MM.1S (cell line): ENCODE measurements at regions not wholly inside any gene's neighbourhood (a gene's known extent, or its start where the extent isn't known, plus 50 kb on each side); places are given as distances from the start of the nearest gene placed in this dataset.

ENCODE experiments used
- DNase-seq: peaks from one replicate; pipeline ENCODE4 v3.0.0-alpha.2; 2015
- H2AFZ ChIP-seq: fragments of 300-600 bp; sonication (generic); 2 replicates; pipeline ENCODE4 v1.6.0; 2016; ENCODE audit warnings: antibody characterized with exemption, low read length
- H3F3A ChIP-seq: fragments of 300-600 bp; sonication (generic); 2 replicates; pipeline ENCODE4 v1.6.1; 2016; ENCODE audit warnings: mild to moderate bottlenecking, antibody characterized with exemption, low read length, moderate library complexity, mixed read lengths; ENCODE audit not compliant: insufficient read depth
- H3K27ac ChIP-seq: fragments of 300-600 bp; sonication (generic); 2 replicates; pipeline ENCODE4 v1.5.1; 2016; ENCODE audit warnings: mild to moderate bottlenecking, low read length
- H3K27me3 ChIP-seq: fragments of 300-600 bp; sonication (generic); replicated peaks from 2 replicates; pipeline ENCODE4 v1.6.0; 2016; ENCODE audit warnings: low read length; ENCODE audit not compliant: insufficient read depth
- H3K36me3 ChIP-seq: fragments of 300-600 bp; sonication (generic); replicated peaks from 2 replicates; pipeline ENCODE4 v1.6.1; 2016; ENCODE audit warnings: mild to moderate bottlenecking, low read length, mixed read lengths; ENCODE audit not compliant: insufficient read depth
- H3K4me1 ChIP-seq: fragments of 300-600 bp; sonication (generic); 2 replicates; pipeline ENCODE4 v1.6.1; 2016; ENCODE audit warnings: low read length, mixed read lengths
- H3K4me2 ChIP-seq: fragments of 300-600 bp; sonication (generic); 2 replicates; pipeline ENCODE4 v1.6.0; 2016; ENCODE audit warnings: low read depth, low read length
- H3K4me3 ChIP-seq: fragments of 300-600 bp; sonication (generic); 2 replicates; pipeline ENCODE4 v1.5.1; 2016; ENCODE audit warnings: low read length, mixed read lengths
- H3K79me2 ChIP-seq: fragments of 300-600 bp; sonication (generic); 2 replicates; pipeline ENCODE4 v1.6.1; 2016; ENCODE audit warnings: mixed run types, low read length, mixed read lengths
- H3K9ac ChIP-seq: fragments of 300-600 bp; sonication (generic); 2 replicates; pipeline ENCODE4 v1.6.1; 2016; ENCODE audit warnings: low read length, mixed read lengths
- H3K9me2 ChIP-seq: fragments of 300-600 bp; sonication (generic); replicated peaks from 2 replicates; pipeline ENCODE4 v1.6.1; 2016; ENCODE audit warnings: mild to moderate bottlenecking, low read length, mixed read lengths; ENCODE audit not compliant: insufficient read depth
- H3K9me3 ChIP-seq: fragments of 300-600 bp; sonication (generic); replicated peaks from 2 replicates; pipeline ENCODE4 v1.6.1; 2016; ENCODE audit warnings: mild to moderate bottlenecking, low read length, mixed read lengths; ENCODE audit not compliant: insufficient read depth
- H4K20me1 ChIP-seq: fragments of 300-600 bp; sonication (generic); 2 replicates; pipeline ENCODE4 v1.6.1; 2016; ENCODE audit warnings: mild to moderate bottlenecking, low read length, moderate library complexity, mixed read lengths; ENCODE audit not compliant: insufficient read depth
- CTCF ChIP-seq: fragments of 300-600 bp; sonication (generic); IDR thresholded peaks from 2 replicates; pipeline ENCODE4 v1.5.1; 2016; ENCODE audit warnings: antibody characterized with exemption, low read length, mixed read lengths
- EZH2 ChIP-seq: fragments of 300-600 bp; sonication (generic); optimal IDR thresholded peaks from 2 replicates; pipeline ENCODE3; 2017; ENCODE audit warnings: low read depth, mild to moderate bottlenecking, antibody characterized with exemption, low read length, mixed read lengths
- EZH2phosphoT487 ChIP-seq: fragments of 300-600 bp; sonication (generic); IDR thresholded peaks from 2 replicates; pipeline ENCODE4 v1.6.1; 2018; ENCODE audit warnings: antibody characterized with exemption, low read length

- no peaks in the 10 kb centered on the region for H3K36me3 ChIP-seq
- no peak overlapping the region for H3K4me3 ChIP-seq
- no peak for DNase-seq
- H4K20me1 ChIP-seq, result no peaks in the 10 kb centered on the region
- no peak overlapping the region for H3K27ac ChIP-seq
- H3K4me2 ChIP-seq, result no peak overlapping the region
- no peak for TF ChIP-seq EZH2
- no peak for TF ChIP-seq CTCF
- TF ChIP-seq EZH2phosphoT487, result no peak
- no peaks in the 10 kb centered on the region for H3K9me2 ChIP-seq
- no peaks in the 10 kb centered on the region for H3K9me3 ChIP-seq
- H3F3A ChIP-seq, result no peaks in the 10 kb centered on the region
- no peak overlapping the region for H3K9ac ChIP-seq
- H3K4me1 ChIP-seq, result no peaks in the 10 kb centered on the region
- no peaks in the 10 kb centered on the region for H3K79me2 ChIP-seq
- H2AFZ ChIP-seq, result no peak overlapping the region
- no peaks in the 10 kb centered on the region for H3K27me3 ChIP-seq
These were observed 400.0 kb upstream of the FLRT2 start for GRCh38 chr14:85129921-85130320.

- Histone ChIP-seq H3K9me2 (no peaks in the 10 kb centered on the region), H3K9ac (no peak overlapping the region), H3K27me3 (no peaks in the 10 kb centered on the region), H3K27ac (no peak overlapping the region), H3K4me3 (no peak overlapping the region), H3K9me3 (no peaks in the 10 kb centered on the region), H3K36me3 (no peaks in the 10 kb centered on the region), H3K79me2 (no peaks in the 10 kb centered on the region), H4K20me1 (no peaks in the 10 kb centered on the region), H2AFZ (no peak overlapping the region), H3K4me1 (no peaks in the 10 kb centered on the region), H3K4me2 (no peak overlapping the region), H3F3A (no peaks in the 10 kb centered on the region)
- no peak for DNase-seq
- TF ChIP-seq CTCF, result no peak
- TF ChIP-seq EZH2, result no peak
- no peak for TF ChIP-seq EZH2phosphoT487
These were observed 398.6 kb upstream of the FLRT2 start for GRCh38 chr14:85131226-85131922.

- Histone ChIP-seq H4K20me1 (no peaks in the 10 kb centered on the region), H3K27ac (no peak overlapping the region), H3K79me2 (no peaks in the 10 kb centered on the region), H3K4me3 (no peak overlapping the region), H3K36me3 (no peaks in the 10 kb centered on the region), H3K9me3 (no peaks in the 10 kb centered on the region), H3K4me2 (no peak overlapping the region), H3F3A (no peaks in the 10 kb centered on the region), H3K9me2 (no peaks in the 10 kb centered on the region), H3K4me1 (no peaks in the 10 kb centered on the region), H2AFZ (no peak overlapping the region), H3K9ac (no peak overlapping the region), H3K27me3 (no peaks in the 10 kb centered on the region)
- no peak for DNase-seq
- TF ChIP-seq CTCF, result no peak
- no peak for TF ChIP-seq EZH2phosphoT487
- no peak for TF ChIP-seq EZH2
These were observed 387.0 kb upstream of the FLRT2 start for GRCh38 chr14:85142982-85143381.
